SK-N-SH (cell line): ENCODE measurements at regions not wholly inside any gene's neighbourhood (a gene's known extent, or its start where the extent isn't known, plus 50 kb on each side); places are given as distances from the start of the nearest gene placed in this dataset.

ENCODE experiments used
- CTCF ChIA-PET: fragments of 300-600, 350-600 bp; formaldehyde crosslinking; extraction: SDS; loops from one replicate; lab custom pipeline; 2021; lab: Yijun Ruan, JAX
- POLR2A ChIA-PET: fragments of 350-600 bp; sonication (Branson Sonifier 250); formaldehyde crosslinking; extraction: SDS; loops from one replicate; lab custom pipeline; 2020; ENCODE audit warnings: antibody characterized with exemption, inconsistent platforms; lab: Yijun Ruan, JAX
- DNase-seq: peaks from one replicate; pipeline ENCODE4 v3.0.0; 2012
- H2AFZ ChIP-seq: fragments of 200-600 bp; sonication (generic); 2 replicates; pipeline ENCODE4 v1.8.1; 2016; ENCODE audit warnings: antibody characterized with exemption, mild to moderate bottlenecking, low read depth
- H3F3A ChIP-seq: fragments of 200-600 bp; sonication (generic); replicated peaks from 2 replicates; pipeline ENCODE3; 2016; ENCODE audit warnings: antibody characterized with exemption, mild to moderate bottlenecking; ENCODE audit not compliant: insufficient read depth
- H3K27ac ChIP-seq, 2 experiments: fragments of 200-500 bp in 1 of 2; fragments of 200-600 bp in 1 of 2; sonication (Bioruptor generic) in 1 of 2; sonication (generic), shearing (Covaris generic) in 1 of 2; 2 replicates each; pipeline versions ENCODE4 v1.5.1 to v1.6.1; 2014 to 2016; ENCODE audit warnings: low read depth in 2 of 2, inconsistent platforms in 1 of 2, low read length in 1 of 2, mild to moderate bottlenecking in 1 of 2, mixed read lengths in 1 of 2
- H3K27me3 ChIP-seq: fragments of 200-600 bp; sonication (generic), shearing (Covaris generic); 2 replicates; pipeline ENCODE4 v1.6.1; 2016; ENCODE audit warnings: mixed run types; ENCODE audit not compliant: insufficient read depth
- H3K36me3 ChIP-seq, 2 experiments: fragments of 200-500 bp in 1 of 2; fragments of 200-600 bp in 1 of 2; sonication (Bioruptor generic) in 1 of 2; sonication (generic) in 1 of 2; replicated peaks in 1 of 2; 2 replicates each; pipeline versions ENCODE3 to v1.5.1; 2014 to 2016; ENCODE audit warnings: low read length in 1 of 2, mild to moderate bottlenecking in 1 of 2; ENCODE audit not compliant: insufficient read depth in 2 of 2, control insufficient read depth in 1 of 2
- H3K4me1 ChIP-seq, 2 experiments: fragments of 200-500 bp in 1 of 2; fragments of 200-600 bp in 1 of 2; sonication (Bioruptor generic) in 1 of 2; sonication (generic), shearing (Covaris generic) in 1 of 2; 2 replicates each; pipeline versions ENCODE4 v1.5.1 to v1.6.1; 2014 to 2016; ENCODE audit warnings: low read depth in 1 of 2, low read length in 1 of 2, mixed run types in 1 of 2; ENCODE audit not compliant: insufficient read depth in 2 of 2, control insufficient read depth in 1 of 2
- H3K4me2 ChIP-seq: fragments of 200-600 bp; sonication (generic), shearing (Covaris generic); 2 replicates; pipeline ENCODE4 v1.6.1; 2017; ENCODE audit warnings: mixed run types
- H3K4me3 ChIP-seq, 2 experiments: fragments of 200-500 bp in 1 of 2; fragments of 200-600 bp in 1 of 2; sonication (Bioruptor generic) in 1 of 2; sonication (generic), shearing (Covaris generic) in 1 of 2; 2 replicates each; pipeline versions ENCODE4 v1.5.1 to v1.8.1; 2014 to 2016; ENCODE audit warnings: low read depth in 2 of 2, inconsistent platforms in 1 of 2, low read length in 1 of 2, mild to moderate bottlenecking in 1 of 2, mixed read lengths in 1 of 2, moderate library complexity in 1 of 2
- H3K79me2 ChIP-seq: fragments of 200-600 bp; sonication (generic); 2 replicates; pipeline ENCODE4 v1.8.1; 2017; ENCODE audit warnings: mild to moderate bottlenecking; ENCODE audit not compliant: insufficient read depth
- H3K9ac ChIP-seq: fragments of 200-600 bp; sonication (generic); 2 replicates; pipeline ENCODE4 v1.6.1; 2017; ENCODE audit warnings: mixed run types
- H3K9me2 ChIP-seq: fragments of 200-600 bp; sonication (generic); 2 replicates; pipeline ENCODE4 v1.6.1; 2017; ENCODE audit warnings: mixed run types
- H3K9me3 ChIP-seq: fragments of 200-600 bp; sonication (generic); 2 replicates; pipeline ENCODE4 v1.6.1; 2017; ENCODE audit warnings: mixed run types, mild to moderate bottlenecking, moderate library complexity
- H4K20me1 ChIP-seq: fragments of 200-600 bp; sonication (generic); 2 replicates; pipeline ENCODE4 v1.6.1; 2017; ENCODE audit warnings: mild to moderate bottlenecking, mixed run types; ENCODE audit not compliant: insufficient read depth
- FOXJ3 ChIP-seq: sonication (generic); formaldehyde crosslinking; IDR thresholded peaks from 2 replicates; pipeline ENCODE4 v1.5.1; 2020; ENCODE audit warnings: mild to moderate bottlenecking, missing genetic modification reagents
- JUND ChIP-seq: IDR thresholded peaks from 2 replicates; pipeline ENCODE4 v1.4.0; 2012
- MXI1 ChIP-seq: IDR thresholded peaks from 2 replicates; pipeline ENCODE4 v1.6.1; 2012; ENCODE audit warnings: mild to moderate bottlenecking, low read depth, low read length, improper control_type of control experiment
- NFIC ChIP-seq: IDR thresholded peaks from 2 replicates; pipeline ENCODE4 v1.4.0; 2012; ENCODE audit warnings: borderline replicate concordance
- NRF1 ChIP-seq: IDR thresholded peaks from 2 replicates; pipeline ENCODE4 v1.6.1; 2012; ENCODE audit warnings: low read depth, mild to moderate bottlenecking, low read length
- POLR2AphosphoS5 ChIP-seq: IDR thresholded peaks from 2 replicates; pipeline ENCODE4 v1.6.1; 2012; ENCODE audit warnings: low read depth, low read length
- RCOR1 ChIP-seq: fragments of 150-350 bp; IDR thresholded peaks from 2 replicates; pipeline ENCODE4 v1.6.1; 2017; ENCODE audit warnings: antibody characterized with exemption, low read length
- TAF1 ChIP-seq: IDR thresholded peaks from 2 replicates; pipeline ENCODE4 v1.6.1; 2012; ENCODE audit warnings: low read depth, mild to moderate bottlenecking, low read length, moderate library complexity, borderline replicate concordance
- TCF12 ChIP-seq: IDR thresholded peaks from 2 replicates; pipeline ENCODE4 v1.4.0; 2012
- TEAD4 ChIP-seq: IDR thresholded peaks from 2 replicates; pipeline ENCODE4 v1.4.0; 2012; ENCODE audit warnings: mild to moderate bottlenecking, borderline replicate concordance; ENCODE audit not compliant: insufficient read depth
- YY1 ChIP-seq: IDR thresholded peaks from 2 replicates; pipeline ENCODE4 v1.4.0; 2012; ENCODE audit warnings: low read depth, mild to moderate bottlenecking
- ZBTB33 ChIP-seq: IDR thresholded peaks from 2 replicates; pipeline ENCODE4 v1.4.0; 2012; ENCODE audit warnings: low read depth, borderline replicate concordance
- WGBS: methylation state at CpG from one replicate; pipeline ENCODE4 v1.1.6; 2017; ENCODE audit warnings: low lambda C conversion rate; 5-methylcytosine and 5-hydroxymethylcytosine counted together
- TF ChIP-seq, protein P1 (sequence below): fragments of 200-600 bp; sonication (generic); IDR thresholded peaks from 2 replicates; pipeline ENCODE4 v1.6.1; 2017; ENCODE audit warnings: antibody characterized with exemption, mild to moderate bottlenecking, moderate library complexity
- TF ChIP-seq, protein P2 (sequence below): IDR thresholded peaks from 2 replicates; pipeline ENCODE4; 2012
- TF ChIP-seq, protein P3 (sequence below): fragments of 150-350 bp; IDR thresholded peaks from 2 replicates; pipeline ENCODE4 v1.6.1; 2016; ENCODE audit warnings: mild to moderate bottlenecking, low read depth, low read length

DNA sequence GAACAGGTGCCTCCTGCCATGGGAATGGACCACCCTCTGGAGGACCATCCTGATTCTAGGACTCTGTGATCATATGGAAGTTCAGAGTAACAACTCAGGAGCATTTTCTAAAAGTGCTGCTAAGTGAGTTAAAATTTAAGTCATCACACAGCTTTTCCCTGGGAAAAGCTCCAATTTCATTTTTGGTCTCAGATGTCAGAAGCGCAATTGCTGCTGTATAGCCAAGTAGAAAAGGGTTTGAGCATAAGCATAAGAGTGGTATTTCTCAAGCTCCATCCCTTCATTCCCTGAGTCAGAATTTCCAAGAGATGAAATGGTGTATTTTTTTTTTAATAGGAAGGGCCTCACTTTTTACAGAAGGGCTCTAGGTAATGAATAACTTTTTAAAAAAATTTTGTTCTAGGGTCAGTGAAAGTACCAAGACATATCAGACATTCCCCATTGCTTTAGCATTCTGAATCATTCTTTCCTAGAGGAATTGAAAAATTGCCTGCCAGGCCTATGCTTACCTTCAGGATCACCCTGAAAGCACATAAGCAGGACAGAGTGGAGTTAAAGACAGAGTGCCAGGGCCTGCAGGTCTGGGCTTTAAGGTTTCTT is 564.5 kb upstream of the ISX start:
- H2AFZ ChIP-seq: no peak overlapping the region
- H3K36me3 ChIP-seq: no peaks in the 10 kb centered on the region
- no peaks in the 10 kb centered on the region for H3K4me1 ChIP-seq
- no peaks in the 10 kb centered on the region for H3F3A ChIP-seq
- WGBS: 0% methylated on average over 1 of the region's 1 CpG
- no peak for DNase-seq
- H3K9me3 ChIP-seq: no peaks in the 10 kb centered on the region; the same call in 1 of the 2 replicates
- H3K4me3 ChIP-seq: no peak overlapping the region
- H3K27me3 ChIP-seq: no peaks in the 10 kb centered on the region
- no peaks in the 10 kb centered on the region for H3K79me2 ChIP-seq
- H3K9ac ChIP-seq: no peak overlapping the region
- H3K9me2 ChIP-seq: no peaks in the 10 kb centered on the region
- CTCF ChIA-PET: interaction anchor here (1.2 kb wide), 1 partner anchor 10 kb away, joined by 4 read pairs; no protein-coding TSS in a partner anchor
- no peak overlapping the region for H3K4me2 ChIP-seq
- H4K20me1 ChIP-seq: no peaks in the 10 kb centered on the region
- POLR2A ChIA-PET: no interaction called here
- H3K27ac ChIP-seq: no peak overlapping the region
- no peak for TF ChIP-seq NRF1

- H4K20me1 ChIP-seq: no peaks in the 10 kb centered on the region
- H3K4me2 ChIP-seq: no peak overlapping the region
- no peaks in the 10 kb centered on the region; the same call in 1 of the 2 replicates for H3K9me3 ChIP-seq
- no peaks in the 10 kb centered on the region for H3K4me1 ChIP-seq
- DNase-seq: no peak
- no peak for TF ChIP-seq POLR2AphosphoS5
- TF ChIP-seq NFIC: no peak
- TF ChIP-seq, protein P1, sequence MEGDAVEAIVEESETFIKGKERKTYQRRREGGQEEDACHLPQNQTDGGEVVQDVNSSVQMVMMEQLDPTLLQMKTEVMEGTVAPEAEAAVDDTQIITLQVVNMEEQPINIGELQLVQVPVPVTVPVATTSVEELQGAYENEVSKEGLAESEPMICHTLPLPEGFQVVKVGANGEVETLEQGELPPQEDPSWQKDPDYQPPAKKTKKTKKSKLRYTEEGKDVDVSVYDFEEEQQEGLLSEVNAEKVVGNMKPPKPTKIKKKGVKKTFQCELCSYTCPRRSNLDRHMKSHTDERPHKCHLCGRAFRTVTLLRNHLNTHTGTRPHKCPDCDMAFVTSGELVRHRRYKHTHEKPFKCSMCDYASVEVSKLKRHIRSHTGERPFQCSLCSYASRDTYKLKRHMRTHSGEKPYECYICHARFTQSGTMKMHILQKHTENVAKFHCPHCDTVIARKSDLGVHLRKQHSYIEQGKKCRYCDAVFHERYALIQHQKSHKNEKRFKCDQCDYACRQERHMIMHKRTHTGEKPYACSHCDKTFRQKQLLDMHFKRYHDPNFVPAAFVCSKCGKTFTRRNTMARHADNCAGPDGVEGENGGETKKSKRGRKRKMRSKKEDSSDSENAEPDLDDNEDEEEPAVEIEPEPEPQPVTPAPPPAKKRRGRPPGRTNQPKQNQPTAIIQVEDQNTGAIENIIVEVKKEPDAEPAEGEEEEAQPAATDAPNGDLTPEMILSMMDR: no peak
- TF ChIP-seq TCF12: no peak
- TF ChIP-seq, protein P2, sequence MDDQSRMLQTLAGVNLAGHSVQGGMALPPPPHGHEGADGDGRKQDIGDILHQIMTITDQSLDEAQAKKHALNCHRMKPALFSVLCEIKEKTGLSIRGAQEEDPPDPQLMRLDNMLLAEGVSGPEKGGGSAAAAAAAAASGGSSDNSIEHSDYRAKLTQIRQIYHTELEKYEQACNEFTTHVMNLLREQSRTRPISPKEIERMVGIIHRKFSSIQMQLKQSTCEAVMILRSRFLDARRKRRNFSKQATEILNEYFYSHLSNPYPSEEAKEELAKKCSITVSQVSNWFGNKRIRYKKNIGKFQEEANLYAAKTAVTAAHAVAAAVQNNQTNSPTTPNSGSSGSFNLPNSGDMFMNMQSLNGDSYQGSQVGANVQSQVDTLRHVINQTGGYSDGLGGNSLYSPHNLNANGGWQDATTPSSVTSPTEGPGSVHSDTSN: no peak
- no peak for TF ChIP-seq MXI1
- TF ChIP-seq JUND: no peak
- no peak for TF ChIP-seq ZBTB33
- no peak for TF ChIP-seq TAF1
- no peak for TF ChIP-seq RCOR1
- no peak for TF ChIP-seq TEAD4
- TF ChIP-seq FOXJ3 (CRISPR knock-in tag): no peak
- TF ChIP-seq YY1: no peak
- TF ChIP-seq, protein P3, sequence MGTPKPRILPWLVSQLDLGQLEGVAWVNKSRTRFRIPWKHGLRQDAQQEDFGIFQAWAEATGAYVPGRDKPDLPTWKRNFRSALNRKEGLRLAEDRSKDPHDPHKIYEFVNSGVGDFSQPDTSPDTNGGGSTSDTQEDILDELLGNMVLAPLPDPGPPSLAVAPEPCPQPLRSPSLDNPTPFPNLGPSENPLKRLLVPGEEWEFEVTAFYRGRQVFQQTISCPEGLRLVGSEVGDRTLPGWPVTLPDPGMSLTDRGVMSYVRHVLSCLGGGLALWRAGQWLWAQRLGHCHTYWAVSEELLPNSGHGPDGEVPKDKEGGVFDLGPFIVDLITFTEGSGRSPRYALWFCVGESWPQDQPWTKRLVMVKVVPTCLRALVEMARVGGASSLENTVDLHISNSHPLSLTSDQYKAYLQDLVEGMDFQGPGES: no peak
- no peaks in the 10 kb centered on the region for H3F3A ChIP-seq
- no peak overlapping the region for H2AFZ ChIP-seq
- ChIA-PET CTCF (no interaction called here), POLR2A (no interaction called here)
- no peaks in the 10 kb centered on the region for H3K36me3 ChIP-seq
- H3K27ac ChIP-seq: no peak overlapping the region
- 1% methylated on average over 5 of the region's 5 CpGs for WGBS
- H3K9ac ChIP-seq: no peak overlapping the region
- no peak overlapping the region for H3K4me3 ChIP-seq
- no peaks in the 10 kb centered on the region for H3K79me2 ChIP-seq
- no peaks in the 10 kb centered on the region for H3K9me2 ChIP-seq
- H3K27me3 ChIP-seq: no peaks in the 10 kb centered on the region
These were observed 563.1 kb upstream of the ISX start for GRCh38 chr22:34502821-34503220.
